GM12892 (cell line): ENCODE measurements at regions not wholly inside any gene's neighbourhood (a gene's known extent, or its start where the extent isn't known, plus 50 kb on each side); places are given as distances from the start of the nearest gene placed in this dataset.

ENCODE experiments used
- POLR2A ChIP-seq: IDR thresholded peaks from 2 replicates; pipeline ENCODE4 v1.6.1; 2011; ENCODE audit warnings: low read depth, low read length, control low read depth
- POLR2AphosphoS5 ChIP-seq: IDR thresholded peaks from 2 replicates; pipeline ENCODE4 v1.6.1; 2011; ENCODE audit warnings: low read depth, low read length, control low read depth
- TAF1 ChIP-seq: IDR thresholded peaks from 2 replicates; pipeline ENCODE4 v1.6.1; 2011; ENCODE audit warnings: low read depth, mild to moderate bottlenecking, control low read depth, low read length, borderline replicate concordance

GRCh38 chr1:13929313-13929712, 229.3 kb downstream of the PRDM2 start:
- no peak for TF ChIP-seq POLR2AphosphoS5
- TF ChIP-seq TAF1 = no peak
- no peak for TF ChIP-seq POLR2A
